Activated CD8-positive, alpha-beta memory T cell treated with anti-CD3 and anti-CD28 coated beads, Interleukin-2, amount 10 ng/mL, durations not matched to agents 7 days and 5 days (primary cell): ENCODE measurements at regions not wholly inside any gene's neighbourhood (a gene's known extent, or its start where the extent isn't known, plus 50 kb on each side); places are given as distances from the start of the nearest gene placed in this dataset.
"Not testable (repeated sequence)": the region's sequence is repeated elsewhere in the genome, so short reads cannot be mapped to it uniquely, and the experiment has no call there.

Experiments
- ATAC-seq: fragments of 150-1000 bp; cut with Tn5 transposase; one replicate; pipeline ENCODE4 v1.10.0; 2021; ENCODE audit warnings: moderate library complexity
- CTCF ChIA-PET: fragments of 350-600 bp; sonication (Branson Sonifier 250); formaldehyde crosslinking; loops from one replicate; lab custom pipeline; 2021; ENCODE audit warnings: antibody characterized with exemption; lab: Charles Lee
- DNase-seq: peaks from one replicate; pipeline ENCODE4 v3.0.0-alpha.2; 2020
- H3K27ac Mint-ChIP-seq: one replicate; pipeline ENCODE4 v1.8.0; 2021; ENCODE audit warnings: mild to moderate bottlenecking, mixed read lengths
- H3K27me3 Mint-ChIP-seq: one replicate; pipeline ENCODE4 v1.8.0; 2021; ENCODE audit warnings: mixed read lengths
- H3K36me3 Mint-ChIP-seq: one replicate; pipeline ENCODE4 v1.8.0; 2021; ENCODE audit warnings: mild to moderate bottlenecking, mixed read lengths
- H3K4me1 Mint-ChIP-seq: one replicate; pipeline ENCODE4 v1.8.0; 2021; ENCODE audit warnings: mixed read lengths
- H3K4me3 Mint-ChIP-seq: one replicate; pipeline ENCODE4 v1.8.0; 2021; ENCODE audit warnings: mild to moderate bottlenecking, moderate library complexity, mixed read lengths
- H3K9me3 Mint-ChIP-seq: one replicate; pipeline ENCODE4 v1.8.0; 2022; ENCODE audit warnings: low read depth, mixed read lengths

DNA sequence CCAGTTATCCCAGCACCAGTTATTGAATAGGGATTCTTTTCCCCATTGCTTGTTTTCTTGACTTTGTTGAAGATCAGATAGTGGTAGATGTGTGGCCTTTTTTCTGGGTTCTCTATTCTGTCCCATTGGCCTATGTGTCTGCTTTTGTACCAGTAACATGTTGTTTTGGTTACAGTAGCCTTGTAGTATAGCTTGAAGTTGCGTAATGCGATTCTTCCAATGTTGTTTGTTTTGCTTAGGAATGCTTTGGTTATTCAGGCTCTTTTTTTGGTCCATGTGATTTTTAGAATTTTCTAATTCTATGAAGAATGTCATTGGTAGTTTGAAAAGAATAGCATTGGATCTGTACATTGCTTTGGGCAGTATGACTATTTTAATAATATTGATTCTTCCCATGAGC is 94.3 kb upstream of the CHMP2B start:
- Mint-ChIP-seq H3K36me3 (no peaks in the 10 kb centered on the region), H3K9me3 (no peaks in the 10 kb centered on the region), H3K27me3 (no peaks in the 10 kb centered on the region), H3K4me1 (no peaks in the 10 kb centered on the region), H3K4me3 (no peak overlapping the region), H3K27ac (no peak overlapping the region)
- CTCF ChIA-PET, result no interaction called here
- ATAC-seq, result no peak
- DNase-seq, result no peak

DNA sequence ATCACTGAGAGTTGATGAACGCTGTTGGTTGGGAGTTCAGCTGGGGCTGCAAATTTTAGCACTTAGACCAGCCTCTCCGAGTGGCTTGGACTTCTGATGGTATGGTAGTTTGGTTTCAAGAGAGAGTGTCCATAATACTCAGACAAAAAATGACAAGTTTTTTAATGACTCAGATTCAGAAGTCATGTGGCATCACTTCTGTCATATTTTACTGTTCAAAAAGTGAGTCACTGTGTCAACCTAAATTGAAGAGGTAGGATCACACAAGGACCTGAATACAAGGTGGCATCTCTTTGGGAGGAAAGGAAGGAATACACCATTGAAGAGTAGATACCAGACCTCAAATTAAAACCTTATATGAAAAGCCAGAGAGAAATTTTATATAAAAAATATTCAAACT is 99.1 kb upstream of the CHMP2B start:
- CTCF ChIA-PET, result no interaction called here
- no peak for DNase-seq
- no peaks in the 10 kb centered on the region for H3K27me3 Mint-ChIP-seq
- no peak for ATAC-seq
- H3K4me1 Mint-ChIP-seq, result no peaks in the 10 kb centered on the region
- H3K9me3 Mint-ChIP-seq, result no peaks in the 10 kb centered on the region
- H3K27ac Mint-ChIP-seq, result no peak overlapping the region
- H3K36me3 Mint-ChIP-seq, result no peaks in the 10 kb centered on the region
- no peak overlapping the region for H3K4me3 Mint-ChIP-seq

DNA sequence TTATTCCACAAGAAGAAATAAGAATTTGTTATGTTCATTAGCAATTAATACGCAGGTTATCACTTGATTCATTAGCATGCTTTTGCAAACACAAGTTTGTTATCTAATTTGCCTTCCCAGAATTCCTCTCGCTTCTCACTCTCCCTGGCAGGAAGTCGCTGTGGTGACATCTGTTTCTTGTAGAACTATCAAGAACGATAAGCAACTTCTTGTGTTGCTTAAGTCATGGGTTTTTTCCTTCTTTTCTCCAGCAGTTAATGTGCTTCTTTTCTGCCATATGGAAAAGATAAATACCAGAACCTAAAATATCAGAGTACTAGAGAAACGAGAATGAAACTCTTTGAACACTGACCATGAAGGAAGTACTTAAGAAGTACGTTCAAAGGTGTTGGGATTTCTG is 99.8 kb upstream of the CHMP2B start:
- no peak overlapping the region for H3K4me3 Mint-ChIP-seq
- no peak overlapping the region for H3K27ac Mint-ChIP-seq
- H3K27me3 Mint-ChIP-seq, result no peaks in the 10 kb centered on the region
- no peaks in the 10 kb centered on the region for H3K4me1 Mint-ChIP-seq
- DNase-seq (no peak), ATAC-seq (no peak)
- no peaks in the 10 kb centered on the region for H3K9me3 Mint-ChIP-seq
- CTCF ChIA-PET, result no interaction called here
- no peaks in the 10 kb centered on the region for H3K36me3 Mint-ChIP-seq

DNA sequence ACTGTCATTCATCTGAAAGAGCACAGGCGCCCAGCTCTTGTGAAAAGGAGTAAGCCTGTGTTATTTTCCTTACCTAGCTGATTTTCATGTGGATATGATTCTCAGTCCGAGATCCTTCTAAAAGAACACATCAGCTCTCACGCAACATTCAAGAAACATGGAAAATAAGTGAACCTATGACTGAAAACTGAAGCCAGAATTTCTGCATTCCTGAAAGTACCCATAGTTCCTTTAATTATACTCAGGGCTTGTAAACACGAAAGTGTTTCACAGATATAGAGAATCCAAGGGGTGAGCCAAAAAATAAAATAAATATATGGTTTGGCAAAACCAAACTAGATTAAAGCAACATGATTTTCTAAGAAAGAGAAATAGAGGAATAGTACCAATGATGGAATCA is 100.8 kb upstream of the CHMP2B start:
- Mint-ChIP-seq H3K4me1 (no peaks in the 10 kb centered on the region), H3K36me3 (no peaks in the 10 kb centered on the region), H3K4me3 (no peak overlapping the region), H3K27me3 (no peaks in the 10 kb centered on the region), H3K27ac (no peak overlapping the region), H3K9me3 (no peaks in the 10 kb centered on the region)
- CTCF ChIA-PET, result no interaction called here
- no peak for ATAC-seq
- DNase-seq, result no peak

DNA sequence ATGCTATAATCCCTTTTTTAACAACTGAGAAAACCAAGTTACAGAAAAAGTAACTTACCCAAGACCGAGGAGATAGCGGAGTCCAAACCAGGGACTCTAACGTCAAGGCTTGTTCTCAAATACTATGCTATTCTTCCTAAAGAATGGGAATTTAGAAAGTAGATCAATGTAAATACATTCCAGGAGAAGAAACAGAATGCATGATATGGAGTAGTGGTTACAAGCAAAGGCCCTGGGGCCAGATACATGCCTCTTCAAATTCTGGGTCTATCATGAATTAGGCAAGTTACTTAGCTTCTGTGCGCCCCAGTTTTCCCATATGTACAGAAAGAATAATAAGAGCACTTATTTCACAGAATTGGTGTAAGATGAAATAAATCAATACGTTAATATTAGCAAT is 102.0 kb upstream of the CHMP2B start:
- no peaks in the 10 kb centered on the region for H3K27me3 Mint-ChIP-seq
- DNase-seq (no peak), ATAC-seq (no peak)
- H3K4me3 Mint-ChIP-seq, result no peak overlapping the region
- CTCF ChIA-PET, result no interaction called here
- no peaks in the 10 kb centered on the region for H3K4me1 Mint-ChIP-seq
- H3K9me3 Mint-ChIP-seq, result no peaks in the 10 kb centered on the region
- no peaks in the 10 kb centered on the region for H3K36me3 Mint-ChIP-seq
- H3K27ac Mint-ChIP-seq, result no peak overlapping the region

DNA sequence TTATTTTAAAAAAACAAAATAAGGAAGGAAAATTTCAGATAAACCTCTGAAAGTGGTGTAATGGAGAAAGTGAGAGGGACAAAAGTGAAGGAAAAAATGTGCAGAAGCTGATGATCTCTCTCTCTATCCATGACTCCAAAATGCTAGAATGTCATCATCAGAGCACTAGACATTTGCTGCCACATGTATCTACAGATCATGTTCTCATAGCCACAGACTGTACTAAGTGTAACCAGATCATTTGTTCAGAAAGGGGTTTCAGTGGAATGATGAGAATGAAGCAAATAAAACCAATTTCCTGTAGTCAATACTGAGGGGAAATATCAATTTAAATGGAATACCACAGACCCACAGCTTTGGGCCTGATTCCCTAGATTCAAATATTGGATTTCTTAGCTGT is 104.3 kb upstream of the CHMP2B start:
- Mint-ChIP-seq H3K9me3 (no peaks in the 10 kb centered on the region), H3K4me1 (no peaks in the 10 kb centered on the region), H3K4me3 (no peak overlapping the region), H3K36me3 (no peaks in the 10 kb centered on the region), H3K27me3 (no peaks in the 10 kb centered on the region), H3K27ac (no peak overlapping the region)
- DNase-seq, result no peak
- no peak for ATAC-seq
- CTCF ChIA-PET, result no interaction called here

DNA sequence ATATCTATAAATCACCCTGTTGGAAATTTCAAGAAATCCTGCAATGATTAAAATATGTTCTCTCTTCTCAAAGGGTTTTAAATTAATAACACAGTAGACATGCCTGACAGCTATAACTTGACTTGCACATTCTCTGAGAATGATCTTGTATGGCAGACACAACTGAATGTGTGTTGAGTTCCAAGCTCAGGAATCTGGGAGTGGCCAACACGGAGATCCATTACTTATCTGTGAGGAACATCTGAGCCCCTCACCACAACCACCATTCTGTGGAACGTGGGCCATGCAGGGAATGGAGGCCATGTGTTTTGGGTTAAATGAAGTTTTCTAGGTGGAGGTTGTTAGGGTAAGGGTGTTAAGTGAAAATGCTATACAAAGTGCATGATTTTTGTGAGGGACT is 105.3 kb upstream of the CHMP2B start:
- DNase-seq, result no peak
- Mint-ChIP-seq H3K4me3 (no peak overlapping the region), H3K36me3 (no peaks in the 10 kb centered on the region), H3K27ac (no peak overlapping the region), H3K27me3 (no peaks in the 10 kb centered on the region), H3K4me1 (no peaks in the 10 kb centered on the region), H3K9me3 (no peaks in the 10 kb centered on the region)
- CTCF ChIA-PET, result no interaction called here
- ATAC-seq, result no peak

DNA sequence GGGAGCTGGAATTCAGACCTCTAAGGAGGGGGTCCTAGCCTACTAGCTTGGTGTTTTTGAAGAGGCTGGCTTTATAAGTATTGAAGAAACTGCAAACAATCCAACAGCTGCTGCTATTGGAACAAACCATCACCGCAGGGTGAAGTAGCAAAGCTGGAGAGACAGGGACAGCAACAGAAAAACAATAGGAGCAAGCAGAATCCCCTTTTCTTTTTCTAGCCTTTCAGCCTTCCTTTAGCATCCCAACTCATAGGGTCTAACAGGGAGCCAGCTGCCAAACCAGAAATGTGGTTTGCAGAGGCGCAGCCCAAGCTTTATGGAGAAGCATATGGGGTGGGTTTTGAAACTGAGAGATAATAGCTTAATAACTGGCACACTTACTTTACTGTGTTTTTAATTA is 106.2 kb upstream of the CHMP2B start:
- CTCF ChIA-PET, result no interaction called here
- H3K4me3 Mint-ChIP-seq, result no peak overlapping the region
- H3K4me1 Mint-ChIP-seq, result no peaks in the 10 kb centered on the region
- H3K9me3 Mint-ChIP-seq, result no peaks in the 10 kb centered on the region
- ATAC-seq (no peak), DNase-seq (no peak)
- no peaks in the 10 kb centered on the region for H3K27me3 Mint-ChIP-seq
- H3K27ac Mint-ChIP-seq, result no peak overlapping the region
- H3K36me3 Mint-ChIP-seq, result no peaks in the 10 kb centered on the region

DNA sequence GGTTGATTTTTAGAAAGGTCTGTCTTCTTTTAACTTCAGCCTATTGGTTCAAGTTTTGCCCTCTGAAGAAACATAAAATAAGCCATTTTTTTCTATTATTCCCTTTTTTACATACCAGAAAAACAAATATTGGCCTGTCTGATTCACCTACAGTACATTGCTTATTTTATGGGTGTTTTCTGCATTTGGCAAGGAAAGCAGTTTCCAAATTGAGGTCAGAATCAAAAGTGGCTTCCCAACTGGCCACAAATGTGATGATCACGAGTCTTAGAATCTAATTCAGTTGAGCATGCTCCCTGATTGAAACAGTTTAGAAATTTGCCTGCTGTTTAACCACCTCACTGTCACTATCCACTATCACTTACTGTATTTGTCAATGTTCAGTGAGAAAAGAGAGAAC is 106.9 kb upstream of the CHMP2B start:
- no peak for DNase-seq
- Mint-ChIP-seq H3K27ac (no peak overlapping the region), H3K9me3 (no peaks in the 10 kb centered on the region), H3K4me1 (no peaks in the 10 kb centered on the region), H3K27me3 (no peaks in the 10 kb centered on the region), H3K36me3 (no peaks in the 10 kb centered on the region), H3K4me3 (no peak overlapping the region)
- no peak for ATAC-seq
- CTCF ChIA-PET, result no interaction called here

DNA sequence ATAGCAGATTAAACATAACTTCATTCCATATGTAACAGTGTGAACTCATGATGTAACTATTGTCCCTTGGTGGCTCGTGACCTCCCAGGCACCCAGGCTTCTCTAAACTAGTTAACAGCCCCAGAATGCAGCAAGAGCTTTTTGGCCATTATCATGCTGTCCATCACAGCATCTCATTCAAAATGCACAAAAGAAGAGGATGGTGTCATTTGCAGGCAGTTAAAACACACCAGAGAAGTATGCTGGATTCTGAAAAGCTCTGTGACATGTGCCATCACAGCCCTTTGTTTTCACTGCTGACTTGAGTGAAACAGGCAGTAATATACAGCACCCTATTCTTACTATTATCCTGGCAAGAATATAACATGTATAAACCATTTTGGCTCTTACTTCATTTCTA is 117.6 kb upstream of the CHMP2B start:
- no peaks in the 10 kb centered on the region for H3K27me3 Mint-ChIP-seq
- H3K4me3 Mint-ChIP-seq, result no peak overlapping the region
- DNase-seq, result no peak
- H3K4me1 Mint-ChIP-seq, result no peaks in the 10 kb centered on the region
- peaks cover 3% of the 10 kb centered on the region for H3K9me3 Mint-ChIP-seq
- no peaks in the 10 kb centered on the region for H3K36me3 Mint-ChIP-seq
- no peak overlapping the region for H3K27ac Mint-ChIP-seq
- no peak for ATAC-seq
- CTCF ChIA-PET, result no interaction called here

DNA sequence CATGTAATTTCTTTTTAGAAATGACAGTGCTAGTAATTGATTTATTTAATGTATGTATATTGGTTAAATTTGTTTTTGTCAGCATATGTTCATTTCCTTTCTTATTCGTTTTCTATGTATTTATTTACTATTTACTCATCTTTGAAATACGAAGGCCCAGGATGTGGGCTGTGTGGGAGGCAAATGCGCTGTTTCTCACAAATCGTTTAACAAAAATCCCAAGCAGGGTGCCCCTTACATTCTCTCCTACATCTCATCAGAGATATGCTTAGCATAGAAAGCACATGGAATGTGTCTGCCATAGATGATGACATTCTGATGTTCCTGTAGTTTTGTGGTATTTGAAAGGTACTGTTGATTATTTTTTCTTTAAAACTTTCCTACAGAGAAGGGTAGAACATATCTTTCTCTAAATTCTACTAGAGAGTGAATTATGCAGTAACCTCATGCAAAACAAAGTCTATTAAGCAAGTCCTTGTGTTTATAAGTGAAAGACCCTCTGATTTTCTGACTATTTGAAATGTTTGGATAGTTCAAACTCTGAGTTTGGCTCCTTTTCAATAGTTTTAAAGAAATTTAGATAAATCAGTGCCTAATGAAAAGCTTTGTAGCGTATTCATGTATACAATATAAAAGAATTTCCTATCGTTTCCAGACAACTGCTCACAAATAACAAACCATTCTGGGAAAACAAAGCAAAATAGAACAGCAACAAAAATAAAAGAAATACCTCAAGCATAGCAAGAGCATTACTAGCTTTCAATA is 111.1 kb upstream of the VGLL3 start:
- Mint-ChIP-seq H3K27me3 (no peaks in the 10 kb centered on the region), H3K4me3 (no peak overlapping the region), H3K9me3 (no peaks in the 10 kb centered on the region), H3K36me3 (no peaks in the 10 kb centered on the region), H3K4me1 (no peaks in the 10 kb centered on the region), H3K27ac (no peak overlapping the region)
- CTCF ChIA-PET, result no interaction called here
- DNase-seq (no peak), ATAC-seq (no peak)

DNA sequence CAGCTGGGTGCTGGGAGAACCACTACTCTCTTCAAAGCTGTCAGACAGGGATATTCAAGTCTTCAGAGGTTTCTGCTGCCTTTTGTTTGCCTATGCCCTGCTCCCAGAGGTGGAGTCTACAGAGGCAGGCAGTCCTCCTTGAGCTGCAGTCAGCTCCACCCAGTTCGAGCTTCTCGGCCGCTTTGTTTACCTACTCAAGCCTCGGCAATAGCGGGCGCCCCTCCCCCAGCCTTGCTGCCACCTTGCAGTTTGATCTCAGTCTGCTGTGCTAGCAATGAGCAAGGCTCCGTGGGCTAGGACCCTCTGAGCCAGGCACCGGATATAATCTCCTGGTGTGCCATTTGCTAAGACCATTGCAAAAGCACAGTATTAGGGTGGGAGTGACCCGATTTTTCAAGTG is 106.8 kb upstream of the VGLL3 start:
- ATAC-seq, H3K36me3 Mint-ChIP-seq, H3K9me3 Mint-ChIP-seq, CTCF ChIA-PET, H3K4me3 Mint-ChIP-seq, DNase-seq, H3K4me1 Mint-ChIP-seq, H3K27ac Mint-ChIP-seq, H3K27me3 Mint-ChIP-seq: not testable (repeated sequence)

DNA sequence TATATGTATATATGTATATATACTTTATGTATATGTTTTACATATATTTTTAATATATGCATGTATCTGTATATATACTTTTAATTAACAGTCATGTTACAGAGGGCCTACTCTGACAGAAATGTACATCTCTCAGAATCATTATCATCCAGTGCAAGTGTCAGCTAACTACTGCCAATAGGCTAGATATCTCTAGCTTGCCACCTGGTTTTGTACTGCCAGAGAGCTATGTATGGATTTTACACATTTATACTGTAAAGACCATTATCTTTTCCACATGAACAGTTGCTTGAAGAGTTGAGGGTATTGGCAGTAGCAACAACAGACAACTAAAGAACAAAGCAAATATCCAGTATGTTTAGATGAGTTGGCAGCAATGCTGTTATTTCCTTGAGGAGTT is 99.7 kb upstream of the VGLL3 start:
- ATAC-seq, result no peak
- H3K9me3 Mint-ChIP-seq, result no peaks in the 10 kb centered on the region
- peaks cover 15% of the 10 kb centered on the region for H3K27me3 Mint-ChIP-seq
- CTCF ChIA-PET, result no interaction called here
- no peaks in the 10 kb centered on the region for H3K36me3 Mint-ChIP-seq
- DNase-seq, result no peak
- peaks cover 7% of the 10 kb centered on the region for H3K4me1 Mint-ChIP-seq
- H3K27ac Mint-ChIP-seq, result no peak overlapping the region
- H3K4me3 Mint-ChIP-seq, result no peak overlapping the region

DNA sequence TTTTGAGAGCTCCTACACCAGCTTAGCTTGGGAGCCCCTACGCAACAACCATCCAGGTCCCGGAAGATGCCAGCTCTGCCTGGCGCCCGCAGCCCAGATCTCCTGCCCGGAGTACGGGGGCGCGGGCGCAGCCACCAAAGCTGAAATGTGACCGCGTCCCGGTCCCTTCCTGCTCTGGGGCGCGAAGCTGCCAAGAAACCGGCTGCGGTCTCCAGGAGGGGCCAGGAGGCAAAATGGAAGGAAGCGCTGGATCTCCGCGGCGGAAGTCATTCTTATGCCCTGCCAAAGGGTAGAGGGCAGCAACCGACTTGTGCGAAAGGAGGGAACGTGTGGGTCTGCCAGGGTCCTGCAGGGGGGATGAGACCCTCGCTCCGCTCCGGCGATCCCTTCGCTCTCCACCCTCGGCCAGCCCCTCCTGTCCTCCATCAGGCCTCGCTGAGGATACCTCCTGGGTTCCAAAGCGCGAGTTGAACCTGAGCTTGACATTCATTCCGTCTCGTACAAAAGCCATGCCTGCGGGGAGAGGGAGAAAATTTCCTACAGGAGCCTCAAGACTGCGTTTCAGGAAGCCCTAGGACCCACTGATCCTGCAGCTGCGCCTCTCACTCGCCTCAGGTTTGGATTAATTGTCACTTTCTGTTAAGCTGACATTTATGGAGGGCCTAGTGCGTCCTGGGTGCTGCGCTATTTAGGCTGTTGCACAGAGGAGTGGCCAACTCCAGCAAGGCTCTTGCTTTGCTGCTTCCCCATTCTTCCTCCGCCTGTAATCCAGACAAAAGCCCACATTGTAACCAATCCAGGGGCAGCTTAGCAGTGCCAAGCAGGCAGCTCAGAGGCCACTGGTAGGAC is 98.3 kb upstream of the VGLL3 start:
- peak; percentile 42 for ATAC-seq
- peaks cover 15% of the 10 kb centered on the region for H3K27me3 Mint-ChIP-seq

More for the DNA sequence above, 98.3 kb upstream of the VGLL3 start:
- CTCF ChIA-PET, result no interaction called here
- Mint-ChIP-seq H3K4me1 (peaks cover 10% of the 10 kb centered on the region), H3K36me3 (no peaks in the 10 kb centered on the region), H3K4me3 (peak overlapping the region; percentile 65), H3K27ac (peak overlapping the region; percentile 28), H3K9me3 (no peaks in the 10 kb centered on the region)
- DNase-seq, result peak; percentile 43
